ENCODE measurements at regions not wholly inside any gene's neighbourhood (a gene's known extent, or its start where the extent isn't known, plus 50 kb on each side); places are given as distances from the start of the nearest gene placed in this dataset.

- no peak for DNase-seq
- Histone ChIP-seq H3K9me3 (ENCODE audit: low read depth) (no peaks in the 10 kb centered on the region), H3F3A (ENCODE audit: insufficient read depth) (no peaks in the 10 kb centered on the region), H3K79me2 (ENCODE audit: insufficient read depth) (no peaks in the 10 kb centered on the region), H3K9ac (no peak overlapping the region), H3K9me2 (ENCODE audit: insufficient read depth) (no peaks in the 10 kb centered on the region), H3K27ac (no peak overlapping the region), H3K27me3 (replicated peaks; ENCODE audit: insufficient read depth) (peaks cover 5% of the 10 kb centered on the region), H2AFZ (no peak overlapping the region), H3K4me2 (ENCODE audit: unreplicated experiment) (no peak overlapping the region), H3K4me1 (ENCODE audit: insufficient read depth) (no peaks in the 10 kb centered on the region), H4K20me1 (ENCODE audit: insufficient read depth) (no peaks in the 10 kb centered on the region), H3K36me3 (ENCODE audit: low read depth) (no peaks in the 10 kb centered on the region), H3K4me3 (no peak overlapping the region)
- 7 to 9% methylated on average over 1 of the region's 1 CpG for WGBS, 2 experiments (ENCODE audit: low coverage in 1 of 2, low lambda C conversion rate in 2 of 2, missing lambda C conversion rate in 2 of 2)
- TF ChIP-seq EZH2phosphoT487 (IDR thresholded peaks at IDR 0.05; ENCODE audit: insufficient read depth, low read depth) (no peak), EZH2 (IDR thresholded peaks at IDR 0.05; ENCODE audit: insufficient read depth, poor library complexity, severe bottlenecking) (no peak)
- in situ Hi-C loops (cut with MboI) = no loop called here
Measured at GRCh38 chr14:54138024-54138353, 181.4 kb upstream of the BMP4 start.

DNA sequence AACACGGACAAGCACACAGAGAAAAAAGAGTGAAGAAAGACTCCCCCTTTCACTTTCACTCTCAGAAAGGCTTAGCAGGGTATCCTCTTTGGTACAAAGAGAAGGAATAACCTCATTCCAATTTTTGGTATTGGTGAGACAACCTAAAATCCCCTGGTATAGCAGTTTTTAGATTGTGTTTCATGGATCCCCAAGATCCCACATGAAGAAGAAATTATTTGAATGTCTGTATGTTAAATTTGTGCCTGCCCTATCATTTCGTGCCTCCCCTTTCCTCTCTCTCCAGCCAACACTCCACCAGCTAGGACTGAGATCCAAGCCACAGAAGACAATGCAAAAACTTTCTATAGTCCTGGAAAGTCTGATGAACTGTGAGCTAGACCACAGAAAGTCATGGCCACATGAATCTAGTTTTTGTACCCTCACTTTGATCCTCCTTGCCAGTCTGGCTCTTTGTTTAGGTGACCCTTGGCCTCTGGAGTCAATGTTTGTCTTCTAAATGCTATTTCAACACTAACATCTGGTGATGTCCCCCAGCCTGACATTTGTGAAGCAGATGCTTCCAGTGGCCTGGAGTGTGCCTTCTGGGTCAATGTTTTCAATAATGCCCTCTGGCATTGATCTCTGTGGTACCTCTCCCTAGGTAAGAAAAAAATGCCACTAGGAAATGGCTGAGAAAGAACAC lies 181.9 kb upstream of the BMP4 start:
- no peak overlapping the region for H3K4me2 ChIP-seq (ENCODE audit: unreplicated experiment)
- H3K79me2 ChIP-seq (ENCODE audit: insufficient read depth) = no peaks in the 10 kb centered on the region
- no peak overlapping the region for H2AFZ ChIP-seq
- TF ChIP-seq EZH2 (IDR thresholded peaks at IDR 0.05; ENCODE audit: insufficient read depth, poor library complexity, severe bottlenecking) (no peak), EZH2phosphoT487 (IDR thresholded peaks at IDR 0.05; ENCODE audit: insufficient read depth, low read depth) (no peak)
- H3K4me3 ChIP-seq = no peak overlapping the region
- no peaks in the 10 kb centered on the region for H4K20me1 ChIP-seq (ENCODE audit: insufficient read depth)
- H3K4me1 ChIP-seq (ENCODE audit: insufficient read depth) = no peaks in the 10 kb centered on the region
- 24 to 33% methylated on average over 2 of the region's 2 CpGs for WGBS, 2 experiments (ENCODE audit: low coverage in 1 of 2, low lambda C conversion rate in 2 of 2, missing lambda C conversion rate in 2 of 2)
- H3K9me3 ChIP-seq (ENCODE audit: low read depth) = no peaks in the 10 kb centered on the region
- H3K9me2 ChIP-seq (ENCODE audit: insufficient read depth) = no peaks in the 10 kb centered on the region
- in situ Hi-C loops (cut with MboI) = no loop called here
- no peak for DNase-seq
- no peak overlapping the region for H3K9ac ChIP-seq
- H3K36me3 ChIP-seq (ENCODE audit: low read depth) = no peaks in the 10 kb centered on the region
- H3K27me3 ChIP-seq (replicated peaks; ENCODE audit: insufficient read depth) = peaks cover 5% of the 10 kb centered on the region; the same call in 1 of the 2 replicates
- H3K27ac ChIP-seq = no peak overlapping the region
- H3F3A ChIP-seq (ENCODE audit: insufficient read depth) = no peaks in the 10 kb centered on the region

- no peak overlapping the region for H3K4me3 ChIP-seq
- 76% methylated on average over 1 of the region's 1 CpG for WGBS, 2 experiments (ENCODE audit: low coverage in 1 of 2, low lambda C conversion rate in 2 of 2, missing lambda C conversion rate in 2 of 2)
- H3K27ac ChIP-seq = no peak overlapping the region
- H3K9ac ChIP-seq = no peak overlapping the region
- in situ Hi-C loops (cut with MboI) = no loop called here
- TF ChIP-seq EZH2phosphoT487 (IDR thresholded peaks at IDR 0.05; ENCODE audit: insufficient read depth, low read depth) (no peak), EZH2 (IDR thresholded peaks at IDR 0.05; ENCODE audit: insufficient read depth, poor library complexity, severe bottlenecking) (no peak)
- no peak overlapping the region for H2AFZ ChIP-seq
- peaks cover 4% of the 10 kb centered on the region; the same call in 1 of the 2 replicates for H3K27me3 ChIP-seq (replicated peaks; ENCODE audit: insufficient read depth)
- no peak for DNase-seq
- H3K4me2 ChIP-seq (ENCODE audit: unreplicated experiment) = no peak overlapping the region
- no peaks in the 10 kb centered on the region for H3K9me2 ChIP-seq (ENCODE audit: insufficient read depth)
- no peaks in the 10 kb centered on the region for H3K36me3 ChIP-seq (ENCODE audit: low read depth)
- no peaks in the 10 kb centered on the region for H3K9me3 ChIP-seq (ENCODE audit: low read depth)
- H3K4me1 ChIP-seq (ENCODE audit: insufficient read depth) = no peaks in the 10 kb centered on the region
- H3F3A ChIP-seq (ENCODE audit: insufficient read depth) = no peaks in the 10 kb centered on the region
- no peaks in the 10 kb centered on the region for H4K20me1 ChIP-seq (ENCODE audit: insufficient read depth)
- no peaks in the 10 kb centered on the region for H3K79me2 ChIP-seq (ENCODE audit: insufficient read depth)
Measured at GRCh38 chr14:54140551-54140950, 183.9 kb upstream of the BMP4 start.

- Histone ChIP-seq H3F3A (ENCODE audit: insufficient read depth) (no peaks in the 10 kb centered on the region), H3K36me3 (ENCODE audit: low read depth) (no peaks in the 10 kb centered on the region), H2AFZ (no peak overlapping the region), H3K4me2 (ENCODE audit: unreplicated experiment) (no peak overlapping the region), H3K9ac (no peak overlapping the region), H3K27ac (no peak overlapping the region), H3K27me3 (replicated peaks; ENCODE audit: insufficient read depth) (peaks cover 7% of the 10 kb centered on the region; the same call in 1 of the 2 replicates), H4K20me1 (ENCODE audit: insufficient read depth) (no peaks in the 10 kb centered on the region), H3K9me2 (ENCODE audit: insufficient read depth) (no peaks in the 10 kb centered on the region), H3K4me3 (no peak overlapping the region), H3K9me3 (ENCODE audit: low read depth) (no peaks in the 10 kb centered on the region), H3K79me2 (ENCODE audit: insufficient read depth) (no peaks in the 10 kb centered on the region), H3K4me1 (ENCODE audit: insufficient read depth) (0 out of 2 replicates have a peak, but pooled peaks cover 5% of the 10 kb centered on the region)
- TF ChIP-seq EZH2phosphoT487 (IDR thresholded peaks at IDR 0.05; ENCODE audit: insufficient read depth, low read depth) = no peak
- no peak for TF ChIP-seq EZH2 (IDR thresholded peaks at IDR 0.05; ENCODE audit: insufficient read depth, poor library complexity, severe bottlenecking)
- in situ Hi-C loops (cut with MboI) = no loop called here
- 47 to 57% methylated on average over 2 of the region's 2 CpGs for WGBS, 2 experiments (ENCODE audit: low coverage in 1 of 2, low lambda C conversion rate in 2 of 2, missing lambda C conversion rate in 2 of 2)
- DNase-seq = no peak
Measured at GRCh38 chr14:54146601-54147000, 190.0 kb upstream of the BMP4 start.

Data from GM23248 (cell line).